Ishikawa (cell line): ENCODE measurements at regions not wholly inside any gene's neighbourhood (a gene's known extent, or its start where the extent isn't known, plus 50 kb on each side); places are given as distances from the start of the nearest gene placed in this dataset.

Experiments used
- CREB1 ChIP-seq: IDR thresholded peaks from 2 replicates; pipeline ENCODE4 v1.6.1; 2012; ENCODE audit warnings: low read depth
- EGR1 ChIP-seq: IDR thresholded peaks from 2 replicates; pipeline ENCODE4 v1.6.1; 2012
- EP300 ChIP-seq: IDR thresholded peaks from 2 replicates; pipeline ENCODE4 v1.6.1; 2012; ENCODE audit warnings: borderline replicate concordance
- FOXM1 ChIP-seq: IDR thresholded peaks from 2 replicates; pipeline ENCODE4 v1.6.1; 2012; ENCODE audit warnings: low read depth, borderline replicate concordance
- MAX ChIP-seq: IDR thresholded peaks from 2 replicates; pipeline ENCODE4 v1.6.1; 2012
- RAD21 ChIP-seq: IDR thresholded peaks from 2 replicates; pipeline ENCODE4 v1.6.1; 2012; ENCODE audit warnings: low read depth
- TAF1 ChIP-seq: IDR thresholded peaks from 2 replicates; pipeline ENCODE4 v1.6.1; 2012; ENCODE audit warnings: low read depth, mild to moderate bottlenecking
- YY1 ChIP-seq: IDR thresholded peaks from 2 replicates; pipeline ENCODE4 v1.6.1; 2012; ENCODE audit warnings: low read depth
- TF ChIP-seq, protein P1 (sequence below): IDR thresholded peaks from 2 replicates; pipeline ENCODE4 v1.6.1; 2012; ENCODE audit warnings: low read depth, mild to moderate bottlenecking

DNA sequence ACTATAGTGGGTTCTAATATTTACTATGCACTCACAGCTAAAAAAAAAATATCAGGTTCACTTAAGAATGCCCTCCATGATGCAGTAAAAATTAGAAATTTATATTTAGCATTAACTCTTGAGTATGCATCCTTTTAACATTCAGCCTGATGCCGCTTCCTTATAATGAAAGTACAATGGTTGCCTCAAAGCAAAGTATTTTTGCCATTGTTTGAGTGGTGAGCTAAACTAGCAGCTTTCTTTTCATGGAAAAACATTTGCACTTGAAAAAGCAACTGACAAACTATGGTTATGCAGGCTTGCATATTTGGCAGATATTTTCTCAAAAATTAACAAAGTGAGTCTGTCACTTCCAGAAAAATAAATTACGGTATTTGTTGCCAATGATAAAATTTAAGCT lies 188.6 kb downstream of the SLC6A15 start:
- TF ChIP-seq EGR1 = no peak
- TF ChIP-seq FOXM1 = no peak
- no peak for TF ChIP-seq YY1
- no peak for TF ChIP-seq TAF1
- no peak for TF ChIP-seq CREB1
- no peak for TF ChIP-seq EP300
- TF ChIP-seq RAD21 = no peak
- TF ChIP-seq MAX = no peak
- TF ChIP-seq, protein P1, sequence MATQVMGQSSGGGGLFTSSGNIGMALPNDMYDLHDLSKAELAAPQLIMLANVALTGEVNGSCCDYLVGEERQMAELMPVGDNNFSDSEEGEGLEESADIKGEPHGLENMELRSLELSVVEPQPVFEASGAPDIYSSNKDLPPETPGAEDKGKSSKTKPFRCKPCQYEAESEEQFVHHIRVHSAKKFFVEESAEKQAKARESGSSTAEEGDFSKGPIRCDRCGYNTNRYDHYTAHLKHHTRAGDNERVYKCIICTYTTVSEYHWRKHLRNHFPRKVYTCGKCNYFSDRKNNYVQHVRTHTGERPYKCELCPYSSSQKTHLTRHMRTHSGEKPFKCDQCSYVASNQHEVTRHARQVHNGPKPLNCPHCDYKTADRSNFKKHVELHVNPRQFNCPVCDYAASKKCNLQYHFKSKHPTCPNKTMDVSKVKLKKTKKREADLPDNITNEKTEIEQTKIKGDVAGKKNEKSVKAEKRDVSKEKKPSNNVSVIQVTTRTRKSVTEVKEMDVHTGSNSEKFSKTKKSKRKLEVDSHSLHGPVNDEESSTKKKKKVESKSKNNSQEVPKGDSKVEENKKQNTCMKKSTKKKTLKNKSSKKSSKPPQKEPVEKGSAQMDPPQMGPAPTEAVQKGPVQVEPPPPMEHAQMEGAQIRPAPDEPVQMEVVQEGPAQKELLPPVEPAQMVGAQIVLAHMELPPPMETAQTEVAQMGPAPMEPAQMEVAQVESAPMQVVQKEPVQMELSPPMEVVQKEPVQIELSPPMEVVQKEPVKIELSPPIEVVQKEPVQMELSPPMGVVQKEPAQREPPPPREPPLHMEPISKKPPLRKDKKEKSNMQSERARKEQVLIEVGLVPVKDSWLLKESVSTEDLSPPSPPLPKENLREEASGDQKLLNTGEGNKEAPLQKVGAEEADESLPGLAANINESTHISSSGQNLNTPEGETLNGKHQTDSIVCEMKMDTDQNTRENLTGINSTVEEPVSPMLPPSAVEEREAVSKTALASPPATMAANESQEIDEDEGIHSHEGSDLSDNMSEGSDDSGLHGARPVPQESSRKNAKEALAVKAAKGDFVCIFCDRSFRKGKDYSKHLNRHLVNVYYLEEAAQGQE = no peak
